Skeletal muscle tissue (tissue), 3 donors: ENCODE measurements at regions not wholly inside any gene's neighbourhood (a gene's known extent, or its start where the extent isn't known, plus 50 kb on each side); places are given as distances from the start of the nearest gene placed in this dataset.

Experiments
- H3K27ac ChIP-seq: one replicate; pipeline ENCODE4 v1.7.0; 2013; ENCODE audit warnings: mild to moderate bottlenecking, low read depth, low read length, inconsistent platforms
- H3K27me3 ChIP-seq, 3 donors: one replicate each; pipeline ENCODE4 v1.7.0; 2013; ENCODE audit warnings: low read length in 3 of 3; ENCODE audit not compliant: control insufficient read depth in 3 of 3, insufficient read depth in 3 of 3
- H3K36me3 ChIP-seq, 3 donors: one replicate each; pipeline ENCODE4 v1.7.0; 2013; ENCODE audit warnings: low read length in 3 of 3; ENCODE audit not compliant: control insufficient read depth in 3 of 3, insufficient read depth in 3 of 3
- H3K4me1 ChIP-seq, 3 donors: one replicate each; pipeline ENCODE4 v1.7.0; 2013; ENCODE audit warnings: low read length in 3 of 3, mild to moderate bottlenecking in 3 of 3; ENCODE audit not compliant: control insufficient read depth in 3 of 3, insufficient read depth in 3 of 3
- H3K4me3 ChIP-seq, 3 donors: one replicate each; pipeline ENCODE4 v1.7.0; 2013; ENCODE audit warnings: low read length in 3 of 3
- H3K9ac ChIP-seq, 3 donors: one replicate each; pipeline ENCODE4 v1.7.0; 2013; ENCODE audit warnings: low read length in 3 of 3, mild to moderate bottlenecking in 3 of 3, moderate library complexity in 2 of 3, low read depth in 1 of 3
- H3K9me3 ChIP-seq, 3 donors: one replicate each; pipeline ENCODE4 v1.7.0; 2013; ENCODE audit warnings: low read length in 3 of 3; ENCODE audit not compliant: control insufficient read depth in 3 of 3
- donor health status: Osteomylitis.

DNA sequence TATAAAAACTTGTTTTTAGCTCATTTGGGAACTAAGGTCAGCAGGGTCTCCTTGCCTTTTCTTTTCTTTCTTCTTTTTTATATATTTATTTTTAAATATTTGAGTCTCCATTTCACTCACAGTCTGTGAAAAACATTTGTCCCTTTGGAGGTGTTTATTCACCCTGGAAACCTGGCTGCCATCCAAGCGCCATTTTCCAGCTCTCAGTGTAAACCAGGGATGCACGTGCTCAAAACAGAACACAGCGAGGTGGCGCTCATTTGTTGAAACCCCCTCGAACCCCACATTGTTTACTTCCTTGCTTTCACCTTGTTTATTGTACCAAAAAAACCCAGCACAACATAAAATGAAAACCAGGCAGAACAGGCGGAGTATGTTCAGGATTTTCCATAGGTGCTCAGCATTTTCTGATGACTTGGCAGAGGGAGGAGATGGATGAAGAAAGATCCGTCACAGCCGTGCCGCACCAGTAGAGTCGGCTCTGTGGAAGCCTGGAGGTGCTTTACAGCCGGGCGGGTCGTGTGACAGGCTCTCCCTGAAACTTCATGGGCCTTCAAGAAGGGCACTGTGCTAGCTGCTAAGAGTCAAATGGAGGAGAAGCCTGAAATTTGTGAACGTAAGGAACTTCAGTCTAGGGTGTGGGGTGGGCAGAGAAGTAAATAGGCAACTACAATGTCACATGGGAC, 284.4 kb downstream of the FOXL1 start:
- no peak overlapping the region for H3K4me3 ChIP-seq
- peaks cover 14 to 23% (median 20%) of the 10 kb centered on the region in 3 donors for H3K4me1 ChIP-seq
- H3K9me3 ChIP-seq: peaks cover 0 to 2% (median 0%) of the 10 kb centered on the region in 3 donors
- H3K27me3 ChIP-seq: peaks cover 3 to 15% (median 7%) of the 10 kb centered on the region in 3 donors
- H3K27ac ChIP-seq: no peak overlapping the region
- H3K36me3 ChIP-seq: no peaks in the 10 kb centered on the region
- no peak overlapping the region for H3K9ac ChIP-seq

DNA sequence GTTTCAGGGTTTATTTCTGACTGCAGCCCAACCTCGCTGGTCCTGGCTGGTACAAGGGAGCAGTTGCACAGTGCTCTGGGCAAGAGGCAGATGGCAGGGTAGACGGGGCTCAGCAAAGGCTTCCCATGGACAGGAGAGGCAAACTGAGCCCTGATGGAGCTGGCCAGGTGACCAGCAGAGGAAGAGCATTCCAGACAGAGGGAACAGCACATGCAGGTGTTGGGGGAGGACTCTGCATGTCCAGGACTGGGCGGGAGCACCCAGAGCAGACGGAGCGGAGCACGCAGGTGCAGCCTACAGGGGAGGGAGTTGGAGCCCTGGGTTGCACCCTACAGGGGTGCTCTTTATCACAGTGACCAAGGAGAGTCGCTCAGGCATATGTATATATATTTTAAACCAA, 285.3 kb downstream of the FOXL1 start:
- Histone ChIP-seq H3K27ac (no peak overlapping the region), H3K9me3 (peaks cover 0 to 2% (median 0%) of the 10 kb centered on the region in 3 donors), H3K27me3 (peaks cover 3 to 16% (median 3%) of the 10 kb centered on the region in 3 donors), H3K36me3 (no peaks in the 10 kb centered on the region), H3K4me1 (peaks cover 14 to 23% (median 20%) of the 10 kb centered on the region in 3 donors), H3K4me3 (no peak overlapping the region), H3K9ac (no peak overlapping the region)

DNA sequence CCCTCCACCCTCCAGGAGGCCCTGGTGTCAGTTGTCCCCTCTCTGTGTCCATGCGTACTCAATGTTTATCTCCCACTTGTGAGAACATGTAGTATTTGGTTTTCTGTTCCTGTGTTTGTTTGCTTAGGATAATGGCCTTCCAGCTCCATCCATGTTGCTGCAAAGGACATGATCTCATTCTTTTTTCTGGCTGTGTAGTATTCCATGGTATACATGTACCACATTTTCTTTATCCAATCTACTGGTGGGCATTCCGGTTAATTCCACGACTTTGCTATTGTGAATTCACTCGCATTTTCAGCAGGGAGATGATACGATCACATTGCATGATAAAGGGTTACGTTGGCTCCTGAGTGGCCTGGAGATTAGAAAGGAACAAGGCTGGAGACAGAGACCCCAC, 286.2 kb downstream of the FOXL1 start:
- no peaks in the 10 kb centered on the region for H3K36me3 ChIP-seq
- peaks cover 14 to 23% (median 20%) of the 10 kb centered on the region in 3 donors for H3K4me1 ChIP-seq
- H3K27me3 ChIP-seq: peaks cover 0 to 21% (median 8%) of the 10 kb centered on the region in 3 donors
- peaks cover 0 to 2% (median 0%) of the 10 kb centered on the region in 3 donors for H3K9me3 ChIP-seq
- no peak overlapping the region for H3K4me3 ChIP-seq
- H3K27ac ChIP-seq: no peak overlapping the region
- no peak overlapping the region for H3K9ac ChIP-seq

DNA sequence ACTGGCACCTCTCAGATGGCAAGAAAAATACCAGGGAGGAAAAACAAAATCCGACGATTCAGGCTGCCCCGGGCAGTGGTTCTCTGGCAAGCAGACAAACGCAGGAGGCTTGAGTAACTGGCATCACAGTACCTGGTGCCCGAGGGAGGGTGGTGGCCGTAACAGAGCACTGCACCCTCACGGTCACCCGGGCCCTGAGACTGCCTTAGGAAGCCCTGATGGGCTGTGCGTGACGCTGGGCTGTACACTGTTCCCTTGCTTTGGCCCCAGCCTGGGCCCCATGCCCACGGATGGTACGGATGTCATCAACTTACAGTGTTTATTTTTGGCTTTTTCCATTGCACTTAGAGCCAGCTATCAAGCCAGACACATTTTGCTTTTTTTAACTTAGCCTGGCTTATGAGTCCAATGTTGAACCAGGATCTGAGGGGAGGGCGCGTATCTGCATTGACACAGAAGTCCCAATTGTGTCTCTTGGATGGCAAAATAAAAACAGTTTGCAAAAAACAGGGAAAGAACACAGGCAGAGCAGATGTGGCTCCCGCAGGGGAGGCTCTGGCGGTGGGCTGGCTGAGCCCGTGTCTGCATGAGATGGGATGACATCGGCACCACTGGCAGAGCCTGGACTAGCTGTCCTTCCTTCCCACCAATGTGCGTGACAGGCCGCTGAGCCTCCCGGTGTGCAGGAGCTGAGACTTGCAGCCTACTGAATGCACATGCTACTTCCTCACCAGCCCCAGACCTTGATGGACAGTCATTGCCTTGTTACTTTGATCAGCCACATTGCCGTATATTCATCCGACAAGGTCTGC, 287.7 kb downstream of the FOXL1 start:
- Histone ChIP-seq H3K9ac (peak overlapping the region in 1 of 3 donors; percentile 42), H3K4me1 (peaks cover 14 to 23% (median 20%) of the 10 kb centered on the region in 3 donors), H3K27ac (peak overlapping the region; percentile 37), H3K4me3 (peak overlapping the region; percentile 28 to 59 (median 49)), H3K36me3 (no peaks in the 10 kb centered on the region), H3K9me3 (peaks cover 0 to 4% (median 0%) of the 10 kb centered on the region in 3 donors), H3K27me3 (peaks cover 0 to 25% (median 15%) of the 10 kb centered on the region in 3 donors)

DNA sequence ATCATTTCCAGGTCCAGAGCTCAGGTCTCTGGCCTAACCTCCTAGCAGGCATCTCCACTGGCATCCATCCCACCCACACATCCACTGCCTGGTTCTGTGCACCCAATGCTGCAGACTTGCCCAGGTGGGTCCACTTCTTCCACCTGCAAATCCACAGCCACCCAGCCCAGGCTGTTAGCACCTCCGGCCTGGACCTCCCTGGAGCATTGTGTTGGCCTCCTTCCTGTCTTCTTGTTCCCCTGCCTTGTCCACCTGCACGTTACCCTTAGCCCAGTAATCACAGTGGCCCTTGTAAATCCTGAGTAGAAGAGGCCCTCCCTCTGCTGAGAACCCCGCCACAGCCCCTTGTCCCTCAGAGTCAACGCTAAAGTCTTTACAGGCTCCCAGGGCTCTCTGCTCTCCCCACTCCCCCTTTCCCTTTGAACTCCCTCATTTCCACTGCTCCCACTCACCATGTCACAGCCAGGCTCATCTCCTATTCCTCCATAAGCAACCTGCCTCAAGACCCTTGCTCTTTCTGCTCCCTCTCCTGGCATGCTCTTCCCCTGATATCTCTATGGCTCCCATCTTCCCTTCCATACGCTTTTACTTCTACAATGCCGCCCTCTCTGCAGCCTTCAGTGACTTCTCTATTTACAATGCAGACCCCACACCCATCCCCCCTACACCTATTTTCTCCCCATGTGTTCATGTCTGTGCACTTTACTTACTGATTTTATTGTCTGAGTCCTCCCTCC, 288.8 kb downstream of the FOXL1 start:
- Histone ChIP-seq H3K9ac (no peak overlapping the region), H3K27me3 (peaks cover 0 to 25% (median 15%) of the 10 kb centered on the region in 3 donors), H3K36me3 (no peaks in the 10 kb centered on the region), H3K4me1 (peaks cover 14 to 23% (median 20%) of the 10 kb centered on the region in 3 donors), H3K9me3 (peaks cover 0 to 2% (median 0%) of the 10 kb centered on the region in 3 donors), H3K27ac (no peak overlapping the region), H3K4me3 (no peak overlapping the region)

DNA sequence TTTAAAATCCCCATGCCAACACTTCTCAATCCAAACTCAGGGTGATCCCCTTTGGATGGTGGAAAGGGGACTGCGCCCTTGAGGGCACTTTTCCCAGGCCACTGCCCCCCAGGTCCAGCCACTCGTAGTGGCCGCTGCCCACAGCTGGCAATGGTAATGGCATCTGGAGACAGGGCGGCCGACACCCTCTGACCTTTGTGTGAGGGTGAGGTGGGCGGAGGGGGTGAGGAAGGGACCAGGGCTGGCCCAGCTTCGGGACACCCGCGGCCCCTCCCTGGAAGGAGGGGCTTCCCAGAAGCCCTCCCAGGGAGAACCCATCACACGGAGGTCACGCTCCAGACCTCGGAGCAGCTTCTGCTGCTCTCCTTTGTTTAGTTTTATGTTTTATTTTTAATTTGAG, 289.7 kb downstream of the FOXL1 start:
- peaks cover 14 to 23% (median 20%) of the 10 kb centered on the region in 3 donors for H3K4me1 ChIP-seq
- no peak overlapping the region for H3K27ac ChIP-seq
- H3K9ac ChIP-seq: no peak overlapping the region
- peaks cover 2 to 4% (median 4%) of the 10 kb centered on the region in 3 donors for H3K9me3 ChIP-seq
- no peaks in the 10 kb centered on the region for H3K36me3 ChIP-seq
- no peak overlapping the region for H3K4me3 ChIP-seq
- H3K27me3 ChIP-seq: peaks cover 0 to 23% (median 15%) of the 10 kb centered on the region in 3 donors

DNA sequence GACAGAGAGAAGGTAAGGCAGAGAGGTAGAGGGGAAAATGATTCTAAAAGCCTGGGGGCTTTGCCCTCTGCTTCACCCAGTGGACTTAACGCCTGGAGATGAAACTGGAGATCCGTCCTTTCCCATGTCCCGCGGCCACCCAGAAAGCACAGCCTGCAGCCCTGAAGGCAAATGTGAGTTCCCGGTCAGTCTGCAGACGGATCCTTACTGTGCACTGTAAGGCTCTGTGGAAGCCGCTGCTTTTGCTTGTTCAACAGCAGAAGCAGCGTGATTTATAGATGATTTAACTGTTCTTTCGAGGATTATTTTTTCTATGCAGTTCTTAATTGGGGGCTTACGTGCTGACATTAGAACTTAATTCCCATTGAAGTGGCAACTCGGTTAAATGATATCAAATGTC, 290.4 kb downstream of the FOXL1 start:
- Histone ChIP-seq H3K4me1 (peaks cover 14 to 23% (median 20%) of the 10 kb centered on the region in 3 donors), H3K36me3 (no peaks in the 10 kb centered on the region), H3K9ac (no peak overlapping the region), H3K4me3 (no peak overlapping the region), H3K9me3 (peaks cover 6 to 7% (median 6%) of the 10 kb centered on the region in 3 donors), H3K27ac (no peak overlapping the region), H3K27me3 (peaks cover 0 to 21% (median 12%) of the 10 kb centered on the region in 3 donors)

DNA sequence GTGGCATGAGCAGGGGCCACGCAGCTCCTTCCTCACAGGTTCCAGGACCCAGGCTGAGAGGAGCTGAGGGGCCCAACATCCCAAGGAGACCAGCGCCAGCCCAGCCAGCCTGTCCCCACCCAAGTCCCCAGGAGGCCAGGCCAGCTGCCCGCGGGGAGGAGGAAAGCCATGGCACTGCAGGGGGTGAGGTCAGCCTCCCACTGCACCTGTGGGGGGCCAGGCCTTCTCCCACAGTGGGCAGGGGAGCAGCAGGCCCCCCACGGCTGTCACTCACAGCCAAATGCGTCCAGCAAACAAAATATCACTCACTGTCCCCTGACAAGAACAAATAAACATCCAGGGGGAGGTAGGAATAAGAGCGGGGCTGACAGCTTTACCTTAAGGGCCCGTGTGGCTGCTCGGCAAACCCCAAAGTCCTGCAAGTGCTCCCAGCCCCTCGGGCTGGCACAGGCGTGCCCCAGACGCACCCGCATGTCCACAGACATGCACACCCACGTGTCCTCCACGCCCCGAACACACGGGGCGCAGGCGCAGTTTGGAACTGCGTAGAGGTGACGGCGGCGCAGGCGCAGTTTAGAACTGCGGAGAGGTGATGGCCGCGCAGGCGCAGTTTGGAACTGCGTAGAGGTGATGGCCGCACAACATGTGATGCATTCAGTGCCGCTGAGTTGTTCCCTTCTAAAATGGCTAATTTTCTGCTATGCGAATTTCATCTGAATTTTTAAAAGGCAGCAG, 291.1 kb downstream of the FOXL1 start:
- Histone ChIP-seq H3K27me3 (peaks cover 0 to 21% (median 12%) of the 10 kb centered on the region in 3 donors), H3K4me3 (no peak overlapping the region), H3K4me1 (peaks cover 14 to 23% (median 20%) of the 10 kb centered on the region in 3 donors), H3K9me3 (peaks cover 6 to 7% (median 7%) of the 10 kb centered on the region in 3 donors), H3K36me3 (no peaks in the 10 kb centered on the region), H3K27ac (no peak overlapping the region), H3K9ac (no peak overlapping the region)

DNA sequence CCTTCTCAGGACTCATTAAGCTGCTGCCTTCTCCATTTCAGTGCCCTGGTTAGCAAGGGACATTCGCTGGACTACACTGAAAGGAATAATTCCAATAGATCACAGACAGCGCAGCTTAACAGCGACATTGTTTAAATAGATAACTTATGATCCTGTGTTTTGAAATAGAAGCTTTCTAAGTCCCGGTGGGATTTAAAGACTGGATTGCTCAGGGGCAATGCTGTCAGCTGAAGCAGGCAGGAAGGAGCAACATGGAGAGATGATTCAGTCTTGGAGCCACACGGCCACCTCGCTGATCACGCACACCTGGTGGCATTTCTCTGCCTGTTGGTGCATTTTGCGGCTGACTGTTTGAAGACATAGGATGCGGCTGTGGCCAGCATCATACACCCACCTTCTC, 292.0 kb downstream of the FOXL1 start:
- Histone ChIP-seq H3K27ac (no peak overlapping the region), H3K9me3 (peaks cover 6 to 7% (median 7%) of the 10 kb centered on the region in 3 donors), H3K4me1 (peaks cover 13 to 18% (median 17%) of the 10 kb centered on the region in 3 donors), H3K4me3 (no peak overlapping the region), H3K27me3 (peaks cover 0 to 21% (median 12%) of the 10 kb centered on the region in 3 donors), H3K9ac (no peak overlapping the region), H3K36me3 (no peaks in the 10 kb centered on the region)
